ENCODE measurements at regions not wholly inside any gene's neighbourhood (a gene's known extent, or its start where the extent isn't known, plus 50 kb on each side); places are given as distances from the start of the nearest gene placed in this dataset.

DNA sequence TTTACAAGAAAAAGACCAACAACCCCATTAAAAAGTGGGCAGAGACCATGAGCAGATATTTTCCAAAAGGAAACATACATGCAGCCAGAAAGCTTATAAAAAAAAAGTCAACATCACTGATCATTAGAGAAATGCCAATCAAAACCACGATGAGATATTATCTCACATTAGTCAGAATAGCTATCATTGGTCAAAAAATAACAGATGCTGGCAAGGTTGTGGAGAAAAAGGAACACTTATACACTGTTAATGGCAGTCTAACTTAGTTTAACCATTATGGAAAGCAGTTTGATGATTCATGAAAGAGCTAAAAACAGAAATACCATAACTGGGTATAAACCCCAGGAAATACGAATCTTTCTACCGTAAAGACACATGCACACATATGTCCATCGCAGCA is 76.3 kb downstream of the SUCNR1 start:
- TF ChIP-seq, protein P1, sequence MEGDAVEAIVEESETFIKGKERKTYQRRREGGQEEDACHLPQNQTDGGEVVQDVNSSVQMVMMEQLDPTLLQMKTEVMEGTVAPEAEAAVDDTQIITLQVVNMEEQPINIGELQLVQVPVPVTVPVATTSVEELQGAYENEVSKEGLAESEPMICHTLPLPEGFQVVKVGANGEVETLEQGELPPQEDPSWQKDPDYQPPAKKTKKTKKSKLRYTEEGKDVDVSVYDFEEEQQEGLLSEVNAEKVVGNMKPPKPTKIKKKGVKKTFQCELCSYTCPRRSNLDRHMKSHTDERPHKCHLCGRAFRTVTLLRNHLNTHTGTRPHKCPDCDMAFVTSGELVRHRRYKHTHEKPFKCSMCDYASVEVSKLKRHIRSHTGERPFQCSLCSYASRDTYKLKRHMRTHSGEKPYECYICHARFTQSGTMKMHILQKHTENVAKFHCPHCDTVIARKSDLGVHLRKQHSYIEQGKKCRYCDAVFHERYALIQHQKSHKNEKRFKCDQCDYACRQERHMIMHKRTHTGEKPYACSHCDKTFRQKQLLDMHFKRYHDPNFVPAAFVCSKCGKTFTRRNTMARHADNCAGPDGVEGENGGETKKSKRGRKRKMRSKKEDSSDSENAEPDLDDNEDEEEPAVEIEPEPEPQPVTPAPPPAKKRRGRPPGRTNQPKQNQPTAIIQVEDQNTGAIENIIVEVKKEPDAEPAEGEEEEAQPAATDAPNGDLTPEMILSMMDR (IDR thresholded peaks at IDR 0.05), result no peak
- TF ChIP-seq POLR2A (IDR thresholded peaks at IDR 0.05) (no peak), POLR2AphosphoS5 (IDR thresholded peaks at IDR 0.05) (no peak), EP300 (IDR thresholded peaks at IDR 0.05) (no peak)
